Spleen (tissue), 11 donors: ENCODE measurements at regions not wholly inside any gene's neighbourhood (a gene's known extent, or its start where the extent isn't known, plus 50 kb on each side); places are given as distances from the start of the nearest gene placed in this dataset.

Source experiments
- DNase-seq: peaks from one replicate; pipeline ENCODE4 v3.0.0-alpha.2; 2020
- H3K27ac ChIP-seq, 8 donors: fragments of 200-600 bp; sonication (generic) in 7 of 8; 1 replicate in 4 of 8; 2 replicates in 4 of 8; pipeline versions ENCODE4 v1.5.0 to v1.8.0; 2016 to 2021; ENCODE audit warnings: inconsistent platforms in 4 of 8, mild to moderate bottlenecking in 4 of 8, moderate library complexity in 1 of 8
- H3K27me3 ChIP-seq, 7 donors: fragments of 200-600 bp; sonication (generic) in 6 of 7; replicated peaks in 1 of 7; 1 replicate in 4 of 7; 2 replicates in 3 of 7; pipeline versions ENCODE4 v1.5.0 to v1.8.0; 2016 to 2021; ENCODE audit warnings: inconsistent platforms in 3 of 7, mild to moderate bottlenecking in 1 of 7
- H3K36me3 ChIP-seq, 6 donors: fragments of 200-600 bp; sonication (generic) in 5 of 6; 1 replicate in 4 of 6; 2 replicates in 2 of 6; pipeline versions ENCODE4 v1.5.0 to v1.8.0; 2016 to 2021; ENCODE audit warnings: inconsistent platforms in 2 of 6
- H3K4me1 ChIP-seq, 6 donors: fragments of 200-600 bp; sonication (generic) in 5 of 6; 1 replicate in 3 of 6; 2 replicates in 3 of 6; pipeline versions ENCODE4 v1.5.0 to v1.8.0; 2016 to 2021; ENCODE audit warnings: inconsistent platforms in 3 of 6
- H3K4me3 ChIP-seq, 8 donors: fragments of 200-600 bp; sonication (generic) in 7 of 8; 1 replicate in 4 of 8; 2 replicates in 4 of 8; pipeline versions ENCODE4 v1.5.0 to v1.8.0; 2016 to 2021; ENCODE audit warnings: inconsistent platforms in 4 of 8, mild to moderate bottlenecking in 4 of 8, moderate library complexity in 2 of 8
- H3K9me3 ChIP-seq, 8 donors: fragments of 200-600 bp; sonication (generic) in 7 of 8; 1 replicate in 4 of 8; 2 replicates in 4 of 8; pipeline versions ENCODE4 v1.5.0 to v1.8.0; 2016 to 2021; ENCODE audit warnings: inconsistent platforms in 4 of 8
- CTCF ChIP-seq, 11 experiments: fragments of 200-600 bp in 7 of 11; fragments of 450-650 bp in 4 of 11; sonication (generic) in 4 of 11; IDR thresholded peaks in 8 of 11; conservative IDR thresholded peaks in 3 of 11; 1 replicate in 7 of 11; 2 replicates in 4 of 11; pipeline versions ENCODE4 v1.4.0 to v1.8.0; 2016 to 2021; ENCODE audit warnings: antibody characterized with exemption in 11 of 11, inconsistent platforms in 4 of 11, mild to moderate bottlenecking in 1 of 11
- POLR2A ChIP-seq, 3 donors: fragments of 450-650 bp; IDR thresholded peaks; one replicate each; pipeline ENCODE4 v1.5.1; 2017; ENCODE audit warnings: antibody characterized with exemption in 3 of 3, mild to moderate bottlenecking in 1 of 3
- POLR2AphosphoS5 ChIP-seq, 3 donors: sonication (generic); formaldehyde crosslinking; IDR thresholded peaks; one replicate each; pipeline ENCODE4 v1.5.1; 2017; ENCODE audit warnings: antibody characterized with exemption in 3 of 3
- WGBS, 5 donors: extraction: QIAGEN DNeasy Blood & Tissue Kit in 3 of 5; methylation state at CpG; one replicate each; pipeline versions ENCODE4 v1.1.5 to v1.1.7; 2013 to 2018; 5-methylcytosine and 5-hydroxymethylcytosine counted together
- intact Hi-C: fragments of 100-400 bp; cut with DNase I; formaldehyde crosslinking; loops from one replicate; pipeline ENCODE4 v1.15.0; 2023; ENCODE audit warnings: low total_unique reads
- donor health status: healthy with polysubstance abuse.
- donor health status: DM: no; HTN: no; CAD: no; lungs with moderate emphysema.
- donor health status: DM: no; HTN: no; CAD: no.
- donor health status: Bipolar disorder and iron deficiency.
- donor health status: healthy.
- donor health status: DM: no; HTN: no; CAD: no.
- donor health status: DM: yes; HTN: yes; CAD: no.

- H3K4me3 ChIP-seq: no peak overlapping the region
- no peaks in the 10 kb centered on the region for H3K4me1 ChIP-seq
- no peaks in the 10 kb centered on the region for H3K36me3 ChIP-seq
- DNase-seq: no peak
- H3K27me3 ChIP-seq: no peaks in the 10 kb centered on the region
- intact Hi-C loops: no loop called here
- H3K9me3 ChIP-seq: no peaks in the 10 kb centered on the region
- no peak for TF ChIP-seq CTCF (IDR thresholded peaks at IDR 0.05 in 8 of 11, conservative IDR thresholded peaks at IDR 0.05 in 3 of 11)
- TF ChIP-seq POLR2AphosphoS5 (IDR thresholded peaks at IDR 0.05): no peak
- TF ChIP-seq POLR2A (IDR thresholded peaks at IDR 0.05): no peak
- no peak overlapping the region for H3K27ac ChIP-seq
These were observed 1995.9 kb downstream of the C4orf33 start for GRCh38 chr4:131091896-131092295.

- H3K36me3 ChIP-seq: no peaks in the 10 kb centered on the region
- TF ChIP-seq POLR2A (IDR thresholded peaks at IDR 0.05) (no peak), CTCF (IDR thresholded peaks at IDR 0.05 in 8 of 11, conservative IDR thresholded peaks at IDR 0.05 in 3 of 11) (no peak), POLR2AphosphoS5 (IDR thresholded peaks at IDR 0.05) (no peak)
- 74 to 94% (median 82%) methylated on average over 2 of the region's 2 CpGs for WGBS, 5 donors
These were observed 1997.4 kb downstream of the C4orf33 start for GRCh38 chr4:131093303-131093702.

GRCh38 chr4:131098976-131099375 lies 2003.0 kb downstream of the C4orf33 start:
- Histone ChIP-seq H3K4me1 (no peaks in the 10 kb centered on the region), H3K9me3 (peaks cover 0 to 14% (median 2%) of the 10 kb centered on the region in 8 donors), H3K4me3 (no peak overlapping the region), H3K27ac (no peak overlapping the region), H3K36me3 (no peaks in the 10 kb centered on the region), H3K27me3 (no peaks in the 10 kb centered on the region)
- TF ChIP-seq CTCF (IDR thresholded peaks at IDR 0.05 in 8 of 11, conservative IDR thresholded peaks at IDR 0.05 in 3 of 11): no peak
- no peak for TF ChIP-seq POLR2AphosphoS5 (IDR thresholded peaks at IDR 0.05)
- TF ChIP-seq POLR2A (IDR thresholded peaks at IDR 0.05): no peak
- intact Hi-C loops: no loop called here
- DNase-seq: no peak
- WGBS, 5 donors: 68 to 93% (median 81%) methylated on average over 5 of the region's 5 CpGs

More at GRCh38 chr4:131093303-131093702, 1997.4 kb downstream of the C4orf33 start:
- intact Hi-C loops: no loop called here
- Histone ChIP-seq H3K9me3 (no peaks in the 10 kb centered on the region), H3K27ac (no peak overlapping the region), H3K4me3 (no peak overlapping the region), H3K4me1 (no peaks in the 10 kb centered on the region), H3K27me3 (no peaks in the 10 kb centered on the region)
- DNase-seq: no peak

DNA sequence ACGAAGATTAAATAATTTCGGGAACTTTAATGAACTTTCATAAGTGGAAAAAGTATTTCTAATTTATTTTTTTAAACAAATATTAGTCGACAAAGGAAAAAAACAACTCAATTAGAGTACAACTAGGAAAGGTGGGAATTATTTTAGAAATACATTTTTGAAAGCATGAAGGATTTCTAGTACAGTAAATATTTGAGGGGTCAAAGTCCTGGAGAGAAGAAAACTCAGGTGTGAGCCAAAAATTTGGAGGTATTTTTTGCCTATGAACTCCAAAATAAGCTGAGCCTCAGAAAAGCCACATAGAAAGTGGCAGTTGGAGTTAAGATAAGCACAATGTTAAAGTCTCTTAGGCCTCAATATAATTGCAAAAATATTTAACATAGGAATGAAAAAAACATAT lies 2017.3 kb downstream of the C4orf33 start:
- no peak for TF ChIP-seq POLR2AphosphoS5 (IDR thresholded peaks at IDR 0.05)
- no peak for TF ChIP-seq CTCF (IDR thresholded peaks at IDR 0.05 in 8 of 11, conservative IDR thresholded peaks at IDR 0.05 in 3 of 11)
- TF ChIP-seq POLR2A (IDR thresholded peaks at IDR 0.05): no peak

More for the DNA sequence above, 2017.3 kb downstream of the C4orf33 start:
- Histone ChIP-seq H3K9me3 (no peaks in the 10 kb centered on the region), H3K36me3 (no peaks in the 10 kb centered on the region), H3K4me3 (no peak overlapping the region), H3K27me3 (no peaks in the 10 kb centered on the region), H3K27ac (no peak overlapping the region), H3K4me1 (no peaks in the 10 kb centered on the region)
- no peak for DNase-seq
- WGBS, 5 donors: 72 to 88% (median 86%) methylated on average over 3 of the region's 3 CpGs
- intact Hi-C loops: no loop called here
